ENCODE measurements at regions not wholly inside any gene's neighbourhood (a gene's known extent, or its start where the extent isn't known, plus 50 kb on each side); places are given as distances from the start of the nearest gene placed in this dataset.

- TF ChIP-seq EP300 (IDR thresholded peaks at IDR 0.05) (no peak), POLR2AphosphoS5 (IDR thresholded peaks at IDR 0.05) (no peak)
Measured at GRCh38 chr5:175045820-175046219, 321.4 kb downstream of the MSX2 start.

All from sigmoid colon (tissue), 4 donors.